ENCODE measurements at regions not wholly inside any gene's neighbourhood (a gene's known extent, or its start where the extent isn't known, plus 50 kb on each side); places are given as distances from the start of the nearest gene placed in this dataset.

- H3K27ac ChIP-seq (ENCODE audit: low read depth in 2 of 2, low read length in 2 of 2) = no peak overlapping the region
- no peak overlapping the region for H3K9ac ChIP-seq (ENCODE audit: low read length in 3 of 3)
- DNase-seq = no peak
- no peaks in the 10 kb centered on the region for H3K9me3 ChIP-seq (ENCODE audit: control insufficient read depth in 2 of 3, insufficient read depth in 1 of 3, low read length in 3 of 3)
- H3K36me3 ChIP-seq (ENCODE audit: control insufficient read depth in 2 of 3, insufficient read depth in 3 of 3, low read length in 3 of 3) = no peaks in the 10 kb centered on the region
- no peaks in the 10 kb centered on the region for H3K27me3 ChIP-seq (ENCODE audit: control insufficient read depth, insufficient read depth, low read length)
- no peaks in the 10 kb centered on the region for H3K4me1 ChIP-seq (ENCODE audit: control insufficient read depth in 2 of 3, insufficient read depth in 2 of 3, low read depth in 1 of 3, low read length in 3 of 3)
- TF ChIP-seq, protein P1, sequence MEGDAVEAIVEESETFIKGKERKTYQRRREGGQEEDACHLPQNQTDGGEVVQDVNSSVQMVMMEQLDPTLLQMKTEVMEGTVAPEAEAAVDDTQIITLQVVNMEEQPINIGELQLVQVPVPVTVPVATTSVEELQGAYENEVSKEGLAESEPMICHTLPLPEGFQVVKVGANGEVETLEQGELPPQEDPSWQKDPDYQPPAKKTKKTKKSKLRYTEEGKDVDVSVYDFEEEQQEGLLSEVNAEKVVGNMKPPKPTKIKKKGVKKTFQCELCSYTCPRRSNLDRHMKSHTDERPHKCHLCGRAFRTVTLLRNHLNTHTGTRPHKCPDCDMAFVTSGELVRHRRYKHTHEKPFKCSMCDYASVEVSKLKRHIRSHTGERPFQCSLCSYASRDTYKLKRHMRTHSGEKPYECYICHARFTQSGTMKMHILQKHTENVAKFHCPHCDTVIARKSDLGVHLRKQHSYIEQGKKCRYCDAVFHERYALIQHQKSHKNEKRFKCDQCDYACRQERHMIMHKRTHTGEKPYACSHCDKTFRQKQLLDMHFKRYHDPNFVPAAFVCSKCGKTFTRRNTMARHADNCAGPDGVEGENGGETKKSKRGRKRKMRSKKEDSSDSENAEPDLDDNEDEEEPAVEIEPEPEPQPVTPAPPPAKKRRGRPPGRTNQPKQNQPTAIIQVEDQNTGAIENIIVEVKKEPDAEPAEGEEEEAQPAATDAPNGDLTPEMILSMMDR (IDR thresholded peaks at IDR 0.05; ENCODE audit: borderline replicate concordance, extremely low read depth, insufficient read depth) = no peak
- H3K4me3 ChIP-seq (ENCODE audit: low read length in 3 of 3) = no peak overlapping the region
- intact Hi-C loops (cut with DNase I) = no loop called here
- no peak for FAIRE-seq
Observed at GRCh38 chr3:6449099-6449498, 411.8 kb upstream of the GRM7 start.

DNA sequence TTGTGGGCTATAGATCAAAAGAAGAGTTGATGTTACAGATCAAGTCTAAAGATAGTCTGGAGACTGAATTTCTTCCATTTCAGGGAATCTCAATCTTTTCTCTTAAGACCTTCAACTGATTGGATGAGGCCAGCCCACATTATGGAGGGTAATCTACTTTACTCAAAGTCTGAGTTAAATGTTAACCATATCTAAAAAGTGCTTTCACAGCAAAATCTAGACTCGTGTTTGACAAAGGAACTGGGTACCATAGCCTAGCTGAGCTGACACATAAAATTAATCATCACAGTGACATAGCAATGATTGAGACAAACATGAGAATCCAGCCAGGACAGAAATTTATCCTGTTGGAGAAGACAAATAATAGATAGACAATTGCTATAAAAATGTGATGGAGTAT is 407.9 kb upstream of the GRM7 start:
- no peaks in the 10 kb centered on the region for H3K4me1 ChIP-seq (ENCODE audit: control insufficient read depth in 2 of 3, insufficient read depth in 2 of 3, low read depth in 1 of 3, low read length in 3 of 3)
- H3K9me3 ChIP-seq (ENCODE audit: control insufficient read depth in 2 of 3, insufficient read depth in 1 of 3, low read length in 3 of 3) = no peaks in the 10 kb centered on the region
- FAIRE-seq (no peak), DNase-seq (no peak)
- H3K9ac ChIP-seq (ENCODE audit: low read length in 3 of 3) = no peak overlapping the region
- H3K27ac ChIP-seq (ENCODE audit: low read depth in 2 of 2, low read length in 2 of 2) = no peak overlapping the region
- TF ChIP-seq, protein P1 (IDR thresholded peaks at IDR 0.05; ENCODE audit: borderline replicate concordance, extremely low read depth, insufficient read depth) = no peak
- no peaks in the 10 kb centered on the region for H3K36me3 ChIP-seq (ENCODE audit: control insufficient read depth in 2 of 3, insufficient read depth in 3 of 3, low read length in 3 of 3)
- H3K4me3 ChIP-seq (ENCODE audit: low read length in 3 of 3) = no peak overlapping the region
- H3K27me3 ChIP-seq (ENCODE audit: control insufficient read depth, insufficient read depth, low read length) = no peaks in the 10 kb centered on the region
- intact Hi-C loops (cut with DNase I) = no loop called here

GRCh38 chr3:6455031-6455430 is 405.9 kb upstream of the GRM7 start:
- H3K9me3 ChIP-seq (ENCODE audit: control insufficient read depth in 2 of 3, insufficient read depth in 1 of 3, low read length in 3 of 3) = no peaks in the 10 kb centered on the region
- FAIRE-seq (no peak), DNase-seq (no peak)
- TF ChIP-seq, protein P1 (IDR thresholded peaks at IDR 0.05; ENCODE audit: borderline replicate concordance, extremely low read depth, insufficient read depth) = no peak
- H3K27ac ChIP-seq (ENCODE audit: low read depth in 2 of 2, low read length in 2 of 2) = no peak overlapping the region
- H3K27me3 ChIP-seq (ENCODE audit: control insufficient read depth, insufficient read depth, low read length) = no peaks in the 10 kb centered on the region
- no peak overlapping the region for H3K9ac ChIP-seq (ENCODE audit: low read length in 3 of 3)
- no peaks in the 10 kb centered on the region for H3K4me1 ChIP-seq (ENCODE audit: control insufficient read depth in 2 of 3, insufficient read depth in 2 of 3, low read depth in 1 of 3, low read length in 3 of 3)
- no peaks in the 10 kb centered on the region for H3K36me3 ChIP-seq (ENCODE audit: control insufficient read depth in 2 of 3, insufficient read depth in 3 of 3, low read length in 3 of 3)
- no peak overlapping the region for H3K4me3 ChIP-seq (ENCODE audit: low read length in 3 of 3)
- intact Hi-C loops (cut with DNase I) = no loop called here

DNA sequence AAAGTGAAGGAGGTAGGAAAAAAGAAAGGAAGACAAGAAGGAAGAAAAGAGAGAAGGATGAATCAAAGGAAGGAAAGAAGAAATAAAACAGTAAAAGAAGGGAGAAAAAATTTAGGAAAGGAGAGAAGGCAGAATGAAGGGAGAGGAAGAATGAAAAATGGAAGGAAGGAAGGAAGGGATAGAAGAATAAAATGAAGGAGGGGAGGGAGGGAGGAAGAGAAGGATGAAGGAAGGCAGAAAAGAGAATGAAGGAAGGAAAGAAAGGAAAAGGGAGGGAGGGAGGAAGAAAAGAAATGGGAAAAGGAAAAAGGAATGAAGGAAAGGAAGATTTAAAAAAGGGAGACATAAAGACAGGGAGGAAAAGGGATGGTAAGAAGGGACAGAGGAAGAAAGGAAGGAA is 393.7 kb upstream of the GRM7 start:
- peaks cover 0 to 5% (median 0%) of the 10 kb centered on the region in 3 donors for H3K9me3 ChIP-seq (ENCODE audit: control insufficient read depth in 2 of 3, insufficient read depth in 1 of 3, low read length in 3 of 3)
- H3K4me1 ChIP-seq (ENCODE audit: control insufficient read depth in 2 of 3, insufficient read depth in 2 of 3, low read depth in 1 of 3, low read length in 3 of 3) = no peaks in the 10 kb centered on the region
- no peaks in the 10 kb centered on the region for H3K27me3 ChIP-seq (ENCODE audit: control insufficient read depth, insufficient read depth, low read length)
- DNase-seq (no peak), FAIRE-seq (no peak)
- no peak overlapping the region for H3K27ac ChIP-seq (ENCODE audit: low read depth in 2 of 2, low read length in 2 of 2)
- H3K4me3 ChIP-seq (ENCODE audit: low read length in 3 of 3) = no peak overlapping the region
- TF ChIP-seq, protein P1 (IDR thresholded peaks at IDR 0.05; ENCODE audit: borderline replicate concordance, extremely low read depth, insufficient read depth) = no peak
- intact Hi-C loops (cut with DNase I) = no loop called here
- no peaks in the 10 kb centered on the region for H3K36me3 ChIP-seq (ENCODE audit: control insufficient read depth in 2 of 3, insufficient read depth in 3 of 3, low read length in 3 of 3)
- no peak overlapping the region for H3K9ac ChIP-seq (ENCODE audit: low read length in 3 of 3)

Data from kidney (tissue), 13 donors.